CD8-positive, alpha-beta memory T cell (primary cell): ENCODE measurements at regions not wholly inside any gene's neighbourhood (a gene's known extent, or its start where the extent isn't known, plus 50 kb on each side); places are given as distances from the start of the nearest gene placed in this dataset.

Source experiments
- CTCF ChIA-PET: fragments of 350-600 bp; sonication (Branson Sonifier 250); formaldehyde crosslinking; loops from one replicate; lab custom pipeline; 2021; ENCODE audit warnings: antibody characterized with exemption; lab: Charles Lee
- POLR2A ChIA-PET: fragments of 350-600 bp; sonication (Branson Sonifier 250); formaldehyde crosslinking; loops from one replicate; lab custom pipeline; 2021; ENCODE audit warnings: antibody characterized with exemption; lab: Charles Lee
- DNase-seq, 5 donors: peaks; one replicate each; pipeline versions ENCODE4 v3.0.0 to v3.0.0-alpha.2; 2020 to 2022; ENCODE audit warnings: mixed read lengths in 1 of 5
- H3K27ac ChIP-seq: one replicate; pipeline ENCODE4 v1.7.0; 2013; ENCODE audit warnings: low read depth, mild to moderate bottlenecking, low read length, moderate library complexity
- H3K27me3 ChIP-seq: 2 replicates; pipeline ENCODE4 v1.7.0; 2013; ENCODE audit warnings: low read length, mild to moderate bottlenecking; ENCODE audit not compliant: insufficient read depth, poor library complexity, severe bottlenecking
- H3K36me3 ChIP-seq: 2 replicates; pipeline ENCODE4 v1.7.0; 2013; ENCODE audit warnings: mild to moderate bottlenecking, low read length, moderate library complexity; ENCODE audit not compliant: insufficient read depth
- H3K4me1 ChIP-seq: 2 replicates; pipeline ENCODE4 v1.7.0; 2013; ENCODE audit warnings: mild to moderate bottlenecking, low read length, moderate library complexity; ENCODE audit not compliant: insufficient read depth
- H3K4me3 ChIP-seq: 2 replicates; pipeline ENCODE4 v1.7.0; 2013; ENCODE audit warnings: mild to moderate bottlenecking, low read length
- H3K9me3 ChIP-seq: 2 replicates; pipeline ENCODE4 v1.7.0; 2013; ENCODE audit warnings: mild to moderate bottlenecking, low read length
- H3K27ac Mint-ChIP-seq, 8 donors: one replicate each; pipeline ENCODE4 v1.8.0; 2020 to 2021; ENCODE audit warnings: mixed read lengths in 8 of 8, mild to moderate bottlenecking in 6 of 8, inconsistent platforms in 3 of 8, moderate library complexity in 3 of 8
- H3K27me3 Mint-ChIP-seq, 2 donors: one replicate each; pipeline ENCODE4 v1.8.0; 2020 to 2021; ENCODE audit warnings: mixed read lengths in 2 of 2, mild to moderate bottlenecking in 1 of 2, moderate library complexity in 1 of 2
- H3K36me3 Mint-ChIP-seq, 3 donors: one replicate each; pipeline ENCODE4 v1.8.0; 2020 to 2021; ENCODE audit warnings: mixed read lengths in 3 of 3, inconsistent platforms in 1 of 3, mild to moderate bottlenecking in 1 of 3
- H3K4me1 Mint-ChIP-seq, 3 donors: one replicate each; pipeline ENCODE4 v1.8.0; 2020 to 2021; ENCODE audit warnings: mixed read lengths in 3 of 3, inconsistent platforms in 1 of 3, mild to moderate bottlenecking in 1 of 3
- H3K4me3 Mint-ChIP-seq, 7 donors: one replicate each; pipeline ENCODE4 v1.8.0; 2020 to 2021; ENCODE audit warnings: mixed read lengths in 7 of 7, mild to moderate bottlenecking in 6 of 7, moderate library complexity in 4 of 7, inconsistent platforms in 2 of 7
- H3K9me3 Mint-ChIP-seq, 5 donors: one replicate each; pipeline ENCODE4 v1.8.0; 2020 to 2022; ENCODE audit warnings: mixed read lengths in 5 of 5, mild to moderate bottlenecking in 3 of 5, moderate library complexity in 2 of 5, inconsistent platforms in 1 of 5

- no peak for DNase-seq
- H3K9me3 ChIP-seq, result no peaks in the 10 kb centered on the region
- no peak overlapping the region for H3K4me3 ChIP-seq
- Mint-ChIP-seq H3K4me3 (no peak overlapping the region), H3K9me3 (peaks cover 0 to 8% (median 3%) of the 10 kb centered on the region in 5 donors), H3K4me1 (no peaks in the 10 kb centered on the region), H3K27me3 (peaks cover 2 to 12% of the 10 kb centered on the region in 2 donors), H3K36me3 (peaks cover 0 to 20% (median 0%) of the 10 kb centered on the region in 3 donors), H3K27ac (no peak overlapping the region)
- H3K27ac ChIP-seq, result no peak overlapping the region
- POLR2A ChIA-PET, result no interaction called here
- CTCF ChIA-PET, result interaction anchor here (1.8 kb wide), 1 partner anchor 9 kb away, joined by 4 read pairs; no protein-coding TSS in a partner anchor
- H3K4me1 ChIP-seq, result no peaks in the 10 kb centered on the region
- no peaks in the 10 kb centered on the region for H3K27me3 ChIP-seq
- no peaks in the 10 kb centered on the region for H3K36me3 ChIP-seq
Observed at GRCh38 chr7:12103948-12104347, 107.1 kb upstream of the TMEM106B start.

- Mint-ChIP-seq H3K4me3 (no peak overlapping the region), H3K36me3 (no peaks in the 10 kb centered on the region), H3K9me3 (no peaks in the 10 kb centered on the region), H3K27me3 (peaks cover 29 to 40% of the 10 kb centered on the region in 2 donors), H3K4me1 (peaks cover 7 to 16% (median 15%) of the 10 kb centered on the region in 3 donors), H3K27ac (no peak overlapping the region)
- no peaks in the 10 kb centered on the region for H3K36me3 ChIP-seq
- CTCF ChIA-PET, result no interaction called here
- H3K4me3 ChIP-seq, result no peak overlapping the region
- DNase-seq, result no peak
- no peak overlapping the region for H3K27ac ChIP-seq
- POLR2A ChIA-PET, result no interaction called here
- no peaks in the 10 kb centered on the region for H3K9me3 ChIP-seq
- H3K4me1 ChIP-seq, result peaks cover 4% of the 10 kb centered on the region
- peaks cover 13% of the 10 kb centered on the region for H3K27me3 ChIP-seq
Observed at GRCh38 chr7:12107381-12107780, 103.7 kb upstream of the TMEM106B start.

- Histone ChIP-seq H3K36me3 (no peaks in the 10 kb centered on the region), H3K27me3 (peaks cover 17% of the 10 kb centered on the region), H3K9me3 (no peaks in the 10 kb centered on the region), H3K4me1 (peaks cover 4% of the 10 kb centered on the region), H3K27ac (no peak overlapping the region), H3K4me3 (no peak overlapping the region)
- H3K27ac Mint-ChIP-seq, result no peak overlapping the region
- no peaks in the 10 kb centered on the region for H3K9me3 Mint-ChIP-seq
- no peak for DNase-seq
- CTCF ChIA-PET, result no interaction called here
- no peaks in the 10 kb centered on the region for H3K36me3 Mint-ChIP-seq
- peaks cover 7 to 16% (median 15%) of the 10 kb centered on the region in 3 donors for H3K4me1 Mint-ChIP-seq
- H3K4me3 Mint-ChIP-seq, result no peak overlapping the region
- peaks cover 32 to 45% of the 10 kb centered on the region in 2 donors for H3K27me3 Mint-ChIP-seq
- POLR2A ChIA-PET, result no interaction called here
Observed at GRCh38 chr7:12107841-12108254, 103.2 kb upstream of the TMEM106B start.

GRCh38 chr7:12110425-12110824, 100.7 kb upstream of the TMEM106B start:
- Mint-ChIP-seq H3K36me3 (no peaks in the 10 kb centered on the region), H3K4me3 (no peak overlapping the region), H3K4me1 (peaks cover 7 to 16% (median 15%) of the 10 kb centered on the region in 3 donors), H3K9me3 (no peaks in the 10 kb centered on the region), H3K27me3 (peaks cover 38 to 57% of the 10 kb centered on the region in 2 donors), H3K27ac (no peak overlapping the region)
- peaks cover 4% of the 10 kb centered on the region for H3K4me1 ChIP-seq
- ChIA-PET POLR2A (no interaction called here), CTCF (no interaction called here)
- H3K36me3 ChIP-seq, result no peaks in the 10 kb centered on the region
- no peaks in the 10 kb centered on the region for H3K9me3 ChIP-seq
- peaks cover 17% of the 10 kb centered on the region for H3K27me3 ChIP-seq
- H3K4me3 ChIP-seq, result no peak overlapping the region
- no peak overlapping the region for H3K27ac ChIP-seq
- no peak for DNase-seq

- no peak overlapping the region for H3K27ac ChIP-seq
- H3K36me3 ChIP-seq, result no peaks in the 10 kb centered on the region
- H3K27ac Mint-ChIP-seq, result peak overlapping the region in 3 of 8 donors; percentile 9 to 58 (median 31)
- no peaks in the 10 kb centered on the region for H3K9me3 Mint-ChIP-seq
- DNase-seq, result peak in 3 of 5 donors; percentile 4 to 49 (median 16)
- H3K36me3 Mint-ChIP-seq, result no peaks in the 10 kb centered on the region
- peaks cover 17% of the 10 kb centered on the region for H3K27me3 ChIP-seq
- peak overlapping the region; percentile 55 to 86 (median 69) for H3K4me3 Mint-ChIP-seq
- peak overlapping the region; percentile 17 for H3K4me3 ChIP-seq
- H3K27me3 Mint-ChIP-seq, result peaks cover 38 to 60% of the 10 kb centered on the region in 2 donors
- no peaks in the 10 kb centered on the region for H3K9me3 ChIP-seq
- ChIA-PET POLR2A (no interaction called here), CTCF (interaction anchor here (1.6 to 1.9 kb wide), 2 partner anchors 100 to 180 kb away, joined by 5 to 9 read pairs; partner anchors contain the start of gene TMEM106B)
- H3K4me1 ChIP-seq, result peaks cover 4% of the 10 kb centered on the region
- H3K4me1 Mint-ChIP-seq, result peaks cover 7 to 16% (median 15%) of the 10 kb centered on the region in 3 donors
Observed at GRCh38 chr7:12111422-12112405, 99.4 kb upstream of the TMEM106B start.

GRCh38 chr7:12117170-12117569, 93.9 kb upstream of the TMEM106B start:
- CTCF ChIA-PET, result no interaction called here

DNA sequence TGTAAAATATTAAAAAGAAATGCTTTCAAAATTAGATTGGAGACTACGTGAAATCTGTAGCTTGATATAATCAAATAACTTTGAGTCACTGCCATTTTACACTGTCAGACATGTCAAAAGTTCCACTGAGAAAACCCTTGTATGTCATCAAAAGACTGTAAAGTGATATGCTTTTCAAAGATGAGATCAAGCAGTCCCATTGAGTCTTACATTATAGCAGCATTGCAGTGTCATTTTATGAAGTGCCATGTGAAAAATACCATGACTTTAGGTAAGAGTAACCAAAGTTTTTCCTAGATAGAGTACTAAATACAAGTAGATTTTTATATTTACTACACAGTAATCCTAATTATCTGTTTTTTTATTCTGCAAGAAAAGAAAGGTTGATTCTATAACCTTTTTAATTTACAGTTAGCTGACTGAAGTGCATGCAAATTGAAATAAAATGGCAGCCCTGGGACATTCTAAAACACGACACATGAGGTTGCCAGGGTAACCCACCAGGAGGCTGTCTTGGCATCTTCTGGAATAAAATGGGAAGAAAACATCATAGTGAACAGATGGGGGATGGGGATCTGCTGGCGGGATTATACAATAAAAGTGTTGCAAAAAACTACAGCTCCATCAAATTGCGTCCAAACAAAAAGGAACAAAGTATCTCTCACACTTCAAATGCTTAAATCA, 91.3 kb upstream of the TMEM106B start:
- no peaks in the 10 kb centered on the region for H3K36me3 ChIP-seq
- H3K27me3 Mint-ChIP-seq, result peaks cover 6 to 25% of the 10 kb centered on the region in 2 donors
- H3K4me3 ChIP-seq, result no peak overlapping the region
- ChIA-PET CTCF (no interaction called here), POLR2A (no interaction called here)
- no peaks in the 10 kb centered on the region for H3K9me3 ChIP-seq
- H3K27me3 ChIP-seq, result no peaks in the 10 kb centered on the region
- no peaks in the 10 kb centered on the region for H3K4me1 ChIP-seq
- no peak for DNase-seq
- H3K4me1 Mint-ChIP-seq, result no peaks in the 10 kb centered on the region
- no peak overlapping the region for H3K27ac ChIP-seq
- no peak overlapping the region for H3K27ac Mint-ChIP-seq
- H3K4me3 Mint-ChIP-seq, result no peak overlapping the region
- peaks cover 0 to 2% (median 0%) of the 10 kb centered on the region in 5 donors for H3K9me3 Mint-ChIP-seq
- H3K36me3 Mint-ChIP-seq, result peaks cover 0 to 4% (median 0%) of the 10 kb centered on the region in 3 donors

More at GRCh38 chr7:12117170-12117569, 93.9 kb upstream of the TMEM106B start:
- peaks cover 14 to 29% of the 10 kb centered on the region in 2 donors for H3K27me3 Mint-ChIP-seq
- no peak overlapping the region for H3K27ac Mint-ChIP-seq
- Histone ChIP-seq H3K36me3 (no peaks in the 10 kb centered on the region), H3K4me1 (no peaks in the 10 kb centered on the region), H3K27ac (no peak overlapping the region), H3K27me3 (peaks cover 6% of the 10 kb centered on the region), H3K4me3 (no peak overlapping the region), H3K9me3 (no peaks in the 10 kb centered on the region)
- no peak overlapping the region for H3K4me3 Mint-ChIP-seq
- POLR2A ChIA-PET, result no interaction called here
- H3K36me3 Mint-ChIP-seq, result peaks cover 0 to 1% (median 0%) of the 10 kb centered on the region in 3 donors
- H3K4me1 Mint-ChIP-seq, result peaks cover 1 to 2% (median 2%) of the 10 kb centered on the region in 3 donors
- no peak for DNase-seq
- no peaks in the 10 kb centered on the region for H3K9me3 Mint-ChIP-seq
